Nucleus accumbens (tissue), 56 donors: ENCODE measurements at regions not wholly inside any gene's neighbourhood (a gene's known extent, or its start where the extent isn't known, plus 50 kb on each side); places are given as distances from the start of the nearest gene placed in this dataset.
"Not testable (repeated sequence)": the region's sequence is repeated elsewhere in the genome, so short reads cannot be mapped to it uniquely, and the experiment has no call there.

Experiments used
- DNase-seq, 56 donors: peaks; one replicate each; lab custom pipeline; 2025; lab: John Stamatoyannopoulos, UW

DNA sequence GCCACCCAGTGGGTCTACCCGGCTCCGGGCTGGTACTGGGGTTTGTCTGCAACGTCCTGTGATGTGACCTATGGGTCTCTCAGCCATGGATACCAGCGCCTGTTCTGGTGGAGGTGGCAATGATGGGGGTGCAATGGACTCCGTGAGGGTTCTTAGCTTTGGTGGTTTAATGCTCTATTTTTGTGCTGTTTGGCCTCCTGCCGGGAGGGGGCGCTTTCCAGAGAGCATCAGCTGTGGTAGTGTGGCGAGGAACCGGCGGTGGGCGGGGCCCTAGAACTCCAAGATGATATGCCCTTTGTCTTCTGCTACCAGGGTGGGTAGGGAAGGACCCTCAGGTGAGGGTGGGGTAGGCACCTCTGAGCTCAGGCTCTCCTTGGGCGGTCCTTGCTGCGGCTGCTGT lies 324.1 kb upstream of the ZFP42 start:
- DNase-seq: not testable (repeated sequence)

DNA sequence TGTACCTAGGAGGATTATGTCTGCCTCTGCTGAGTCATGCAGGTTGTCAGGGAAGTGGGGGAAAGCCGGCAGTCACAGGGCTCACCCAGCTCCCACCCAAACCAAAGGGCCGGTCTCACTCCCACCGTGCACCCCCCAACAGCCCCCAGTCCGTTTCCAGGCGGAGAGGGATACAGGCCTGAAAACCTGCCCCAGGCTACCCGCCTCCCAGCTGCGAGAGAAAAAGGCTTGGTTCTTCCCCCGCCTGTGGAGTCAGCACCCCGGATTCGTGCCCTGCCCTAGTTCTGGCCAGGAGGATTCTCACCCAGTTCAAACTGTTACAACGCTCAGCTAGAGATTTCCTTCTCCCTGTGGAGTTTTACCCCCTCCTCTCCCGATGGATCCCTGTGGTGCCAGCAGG lies 323.6 kb upstream of the ZFP42 start:
- DNase-seq: not testable (repeated sequence)

DNA sequence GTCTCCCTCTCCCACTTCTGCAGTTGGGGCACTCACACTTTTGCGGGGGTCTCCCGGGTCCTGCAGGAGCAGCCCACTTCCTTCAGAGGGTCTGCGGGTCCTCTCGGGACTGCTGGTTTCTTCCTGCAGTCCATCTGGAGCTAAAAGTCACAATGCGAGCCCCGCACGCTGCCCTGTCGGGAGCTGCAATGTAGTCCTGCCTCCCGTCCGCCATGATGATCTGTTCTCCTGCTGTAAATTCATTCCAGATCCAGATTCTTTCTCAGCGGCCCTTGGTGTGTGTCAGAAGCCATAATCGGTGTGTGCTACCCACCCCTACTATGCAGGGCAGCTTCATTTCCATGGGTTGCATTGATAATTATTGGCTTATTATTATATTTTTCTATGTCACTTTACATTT lies 323.0 kb upstream of the ZFP42 start:
- not testable (repeated sequence) for DNase-seq

DNA sequence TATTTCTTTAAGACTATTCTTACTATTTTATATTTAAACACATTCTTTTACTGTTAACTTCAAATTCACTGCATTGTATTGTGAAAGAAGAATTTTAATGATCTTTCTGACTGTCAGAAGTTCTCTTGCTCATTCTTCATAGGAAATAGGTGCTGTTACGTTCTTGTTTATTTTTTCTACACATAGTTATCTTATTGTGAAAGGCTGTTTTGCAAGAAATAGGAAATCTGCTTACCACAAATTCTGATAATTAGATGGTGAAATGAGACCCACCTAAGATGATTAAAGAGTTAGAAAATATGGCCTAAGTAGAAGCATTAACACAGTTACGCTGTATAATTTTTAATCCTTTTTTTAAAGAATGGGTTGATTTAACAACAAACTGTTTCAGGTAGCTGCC lies 316.1 kb upstream of the ZFP42 start:
- no peak for DNase-seq

DNA sequence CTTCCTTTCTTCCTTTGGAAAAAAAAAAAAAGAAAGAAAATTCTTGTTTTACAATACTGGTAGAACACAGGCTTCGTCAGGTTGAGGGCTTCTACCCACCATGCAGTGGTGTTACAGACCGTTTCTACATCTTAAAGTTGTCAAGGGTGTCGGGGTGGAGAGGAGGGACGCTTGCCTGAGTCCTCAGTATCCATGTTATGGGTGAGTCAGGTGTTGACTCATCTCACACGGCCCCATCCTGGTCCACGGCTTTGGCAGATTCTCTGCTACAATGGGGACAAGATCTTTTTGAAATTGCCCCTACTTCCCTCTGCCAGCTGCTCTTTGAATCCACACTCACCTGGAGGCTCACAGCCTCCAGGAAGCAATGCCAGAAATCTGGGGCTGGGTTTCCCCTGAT lies 310.3 kb upstream of the ZFP42 start:
- no peak for DNase-seq

DNA sequence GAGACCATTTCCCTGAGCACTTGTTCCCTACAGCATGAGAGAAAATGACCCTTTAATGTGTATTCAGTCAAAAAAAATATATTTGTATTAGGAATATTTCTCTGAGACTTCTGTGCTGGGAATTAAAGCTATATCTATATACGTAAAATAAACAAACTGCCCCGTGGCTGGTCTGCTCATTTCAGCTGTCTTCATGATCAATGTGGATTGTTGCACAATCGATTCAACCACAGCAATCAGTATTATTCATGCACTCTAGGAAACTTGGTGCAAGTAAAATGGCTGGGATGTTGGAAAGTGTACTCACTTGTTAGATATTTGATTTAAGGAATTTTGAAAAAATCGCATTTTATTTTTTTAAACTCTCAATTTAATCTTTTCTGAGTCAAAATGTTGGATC lies 307.9 kb upstream of the ZFP42 start:
- DNase-seq: no peak

DNA sequence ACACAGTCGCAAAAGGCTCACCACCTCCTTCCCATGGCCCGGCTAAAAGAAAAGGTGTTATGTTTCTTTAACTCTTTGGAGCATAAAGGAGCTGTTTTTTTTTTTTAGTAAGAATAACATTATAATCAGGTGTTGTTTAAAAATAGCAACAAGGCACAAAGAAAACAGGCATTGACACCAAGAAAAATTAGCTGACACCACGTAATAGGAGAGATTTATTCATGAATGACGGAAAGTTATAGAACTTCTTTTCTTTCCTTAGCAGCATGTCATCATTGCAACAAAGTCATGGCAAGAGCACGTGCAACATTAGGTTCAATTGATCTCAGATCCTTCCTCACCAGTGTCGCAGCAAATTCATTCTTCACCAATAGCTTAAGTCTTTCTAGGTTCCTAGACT lies 302.9 kb upstream of the ZFP42 start:
- no peak for DNase-seq

DNA sequence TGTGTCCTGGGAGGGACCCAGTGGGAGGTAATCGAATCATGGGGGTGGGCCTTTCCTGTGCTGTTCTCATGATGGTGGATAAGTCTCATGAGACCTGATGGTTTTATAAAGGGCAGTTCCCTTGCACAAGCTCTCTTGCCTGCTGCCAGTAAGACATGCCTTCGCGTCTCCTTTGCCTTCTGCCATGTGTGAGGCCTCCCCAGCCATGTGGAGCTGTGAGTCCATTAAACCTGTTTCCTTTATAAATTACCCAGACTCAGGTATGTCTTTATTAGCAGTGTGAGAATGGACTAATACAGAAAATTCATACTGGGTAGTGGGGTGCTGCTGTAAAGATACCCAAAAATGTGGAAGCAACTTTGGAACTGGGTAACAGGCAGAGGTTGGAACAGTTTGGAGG lies 300.0 kb upstream of the ZFP42 start:
- DNase-seq: not testable (repeated sequence)

DNA sequence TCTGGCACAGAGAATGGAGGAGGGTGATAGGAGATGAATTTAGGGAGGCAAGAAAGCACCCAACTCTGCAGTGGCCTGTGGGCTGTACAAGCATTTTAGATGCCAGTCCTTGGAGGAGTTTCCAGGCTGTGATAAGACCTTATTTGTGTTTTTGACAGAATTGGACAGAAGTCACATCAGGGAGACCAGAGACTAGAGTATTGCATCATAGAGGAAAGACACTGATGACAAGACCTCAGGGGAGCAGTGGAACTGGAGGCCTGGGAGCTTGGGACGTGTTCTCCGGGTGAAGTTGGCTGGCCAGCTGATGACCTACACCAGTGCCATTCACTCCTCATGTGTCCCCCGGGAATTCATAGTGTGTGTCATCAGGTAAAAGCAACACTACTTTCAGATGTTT lies 284.0 kb upstream of the ZFP42 start:
- DNase-seq: no peak

DNA sequence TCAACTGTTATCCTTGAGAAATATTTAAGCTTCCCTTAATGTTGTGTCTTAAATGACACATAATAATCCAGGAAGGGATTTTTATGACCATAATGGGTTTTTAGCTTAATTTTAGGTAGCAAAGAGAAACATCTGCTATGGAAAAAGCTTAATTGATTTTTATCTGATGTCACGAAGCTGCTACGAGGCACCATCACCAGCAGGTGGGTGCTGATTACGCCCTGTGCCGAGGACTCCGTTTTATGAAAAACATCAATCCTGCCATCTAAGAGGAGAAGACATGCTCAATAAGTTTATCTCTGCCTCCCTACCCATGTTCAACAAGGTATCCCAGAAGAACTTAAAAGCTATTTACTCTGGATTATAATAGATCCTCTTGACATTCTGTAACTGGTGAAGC lies 280.6 kb upstream of the ZFP42 start:
- DNase-seq: no peak

DNA sequence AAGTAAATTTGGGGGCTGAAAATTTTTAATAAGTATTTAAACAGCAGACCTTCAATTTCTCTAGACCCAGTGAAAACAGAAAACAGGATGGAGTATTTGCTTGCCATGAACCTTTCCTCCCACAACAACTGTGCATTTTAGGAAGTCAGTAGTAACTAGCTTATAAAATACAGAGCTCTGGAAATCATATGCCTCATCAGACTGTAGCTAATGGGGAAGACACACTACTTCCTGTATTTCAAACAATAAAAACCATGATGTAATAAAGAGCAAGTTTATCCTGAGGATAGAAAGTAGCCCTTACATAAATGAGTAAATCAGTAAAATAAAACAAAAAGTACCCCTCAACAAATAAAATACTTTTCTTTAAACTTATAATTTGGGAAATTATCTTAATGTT lies 280.1 kb upstream of the ZFP42 start:
- DNase-seq: no peak

DNA sequence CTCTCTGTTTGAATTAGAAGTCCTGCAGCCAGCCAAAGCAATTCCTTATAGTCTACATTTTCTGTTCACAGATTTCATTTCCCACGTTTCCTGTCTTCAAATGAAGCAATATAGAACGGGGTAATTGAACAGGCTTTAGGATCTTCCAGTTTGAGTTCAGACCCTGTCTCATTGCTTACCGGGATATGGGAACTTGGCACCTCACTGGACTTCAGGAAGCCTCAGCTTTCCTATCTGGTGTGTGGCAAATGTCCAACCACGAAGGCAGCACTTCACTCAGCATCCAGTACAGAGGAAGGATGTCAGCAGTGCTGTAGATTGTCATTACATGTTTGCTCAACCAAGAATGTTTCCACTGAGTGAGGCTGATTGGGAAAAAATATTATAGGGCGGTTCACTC lies 271.1 kb upstream of the ZFP42 start:
- DNase-seq: no peak

DNA sequence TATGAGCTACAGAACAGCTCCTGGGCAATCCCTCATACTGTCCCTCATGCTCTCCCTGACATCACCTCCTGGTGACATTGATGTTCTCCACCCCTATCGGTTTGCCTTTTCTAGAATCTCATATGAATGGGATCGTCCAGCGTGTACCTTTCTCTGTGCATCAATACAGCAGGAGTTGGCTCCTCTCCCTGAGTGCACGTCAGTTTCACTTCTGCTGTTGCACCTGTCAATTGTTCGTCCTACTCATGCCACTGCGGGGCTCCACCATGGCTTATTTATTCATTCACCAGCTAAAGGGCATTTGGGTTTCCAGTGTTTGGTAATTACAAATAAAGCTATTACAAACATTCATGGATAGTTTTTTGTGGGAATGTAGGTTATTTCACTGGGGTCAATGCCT lies 269.1 kb upstream of the ZFP42 start:
- DNase-seq: no peak

DNA sequence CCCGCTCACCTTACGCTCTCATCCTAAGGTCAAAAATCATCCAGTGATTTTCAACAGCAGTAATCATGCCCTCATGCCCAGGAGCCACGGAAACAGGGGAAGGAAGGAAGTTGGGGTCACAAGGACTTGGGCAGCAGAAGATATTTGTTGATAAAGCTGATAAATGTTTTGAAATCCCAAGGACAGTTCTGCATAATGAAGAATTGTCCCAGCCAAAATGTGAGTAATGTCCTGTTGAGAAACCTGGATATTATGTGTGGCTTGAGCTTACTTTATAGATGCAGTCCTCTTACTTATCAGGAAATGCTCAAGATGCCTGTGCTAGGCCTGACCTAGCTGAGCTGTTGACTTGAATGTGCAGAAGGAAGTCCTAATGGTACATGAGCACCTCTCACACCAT lies 263.0 kb upstream of the ZFP42 start:
- no peak for DNase-seq

DNA sequence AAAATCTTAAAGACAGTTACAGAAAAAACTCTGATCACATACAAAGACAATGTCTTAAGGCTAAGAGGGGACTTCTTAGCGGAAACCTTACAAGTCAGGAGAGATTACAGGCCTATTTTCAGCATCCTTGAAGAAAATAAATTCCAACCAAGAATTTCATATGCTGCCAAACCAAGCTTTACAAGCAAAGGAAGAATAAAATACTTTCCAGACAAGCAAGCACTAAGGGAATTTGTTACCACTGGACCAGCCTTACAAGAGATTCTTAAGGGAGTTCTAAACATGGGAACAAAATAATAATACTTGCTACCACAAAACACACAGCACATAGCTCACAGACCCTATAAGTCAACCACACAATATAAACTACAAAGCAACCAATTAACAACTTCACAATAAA lies 255.8 kb upstream of the ZFP42 start:
- DNase-seq: no peak

DNA sequence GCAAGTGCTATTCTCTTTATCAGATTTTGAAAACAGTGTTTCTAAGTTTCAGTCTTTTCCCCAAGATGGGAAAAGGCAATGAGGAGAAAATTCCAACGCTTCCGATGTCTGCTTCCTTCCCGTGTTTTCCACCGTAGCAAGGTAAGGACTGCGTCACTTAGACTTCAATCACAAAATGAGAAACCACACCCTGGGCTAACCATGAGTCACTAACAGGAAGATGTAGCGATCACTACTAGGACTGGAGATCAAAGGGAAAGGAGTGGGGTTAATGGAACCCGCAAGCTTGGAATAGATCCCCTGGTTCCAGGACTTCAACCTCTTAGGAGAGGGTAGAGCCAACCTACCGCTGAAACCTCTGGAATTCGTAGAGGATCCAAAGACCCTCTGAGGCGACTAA lies 250.7 kb upstream of the ZFP42 start:
- no peak for DNase-seq

DNA sequence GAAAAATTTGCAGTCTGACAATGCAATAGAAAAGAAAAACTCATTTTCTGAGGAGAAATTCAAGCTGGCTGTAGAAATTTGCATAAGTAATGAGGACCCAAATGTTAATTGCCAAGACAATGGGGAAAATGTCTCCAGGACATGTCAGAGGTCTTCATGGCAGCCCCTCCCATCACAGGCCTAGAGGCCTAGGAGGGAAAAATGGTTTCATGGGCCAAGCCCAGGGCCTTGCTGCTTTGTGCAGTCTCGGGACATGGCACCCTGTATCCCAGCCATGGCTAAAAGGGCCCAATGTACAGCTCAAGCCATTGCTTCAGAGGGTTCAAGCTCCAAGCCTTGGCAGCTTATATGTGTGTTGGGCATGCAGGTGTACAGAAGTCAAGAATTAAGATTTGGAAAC lies 244.9 kb upstream of the ZFP42 start:
- not testable (repeated sequence) for DNase-seq

DNA sequence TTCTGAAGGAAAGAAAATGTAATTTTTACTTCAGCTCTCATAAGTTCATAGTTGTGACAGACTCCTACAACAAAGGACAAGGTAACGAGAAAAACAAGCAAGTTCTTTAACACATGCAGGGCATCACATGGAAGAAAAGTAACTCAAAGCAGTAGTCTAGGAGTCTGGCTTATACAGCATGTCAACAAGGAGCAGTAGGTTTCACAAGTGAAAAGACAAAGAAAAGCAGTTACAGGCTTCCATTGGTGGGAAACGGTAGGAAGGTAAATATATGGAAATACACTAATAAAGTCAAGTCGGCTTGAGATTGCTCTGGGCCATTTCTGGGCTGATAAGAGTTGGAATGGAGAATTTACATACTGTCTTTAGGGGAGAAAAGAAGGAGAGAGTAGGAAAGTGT lies 228.4 kb upstream of the ZFP42 start:
- DNase-seq: no peak

DNA sequence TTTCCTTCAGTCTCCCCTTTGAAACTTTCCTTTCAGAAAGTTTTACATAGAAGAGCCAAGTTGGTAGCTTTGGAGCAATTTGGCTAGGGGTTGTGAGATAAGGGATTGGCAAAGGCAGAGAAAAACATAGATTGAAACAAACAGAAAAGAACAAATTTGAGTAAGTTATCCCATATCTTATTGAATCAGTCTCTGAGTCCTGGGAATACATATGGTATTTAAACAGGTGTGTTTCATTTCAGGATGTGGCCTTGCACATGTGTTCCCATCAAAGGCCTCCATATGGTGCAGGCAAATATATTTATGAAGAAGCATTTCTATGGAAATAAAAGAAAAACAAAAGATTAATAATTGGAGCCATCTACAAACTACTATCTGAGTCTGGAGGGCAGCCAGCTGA lies 227.9 kb upstream of the ZFP42 start:
- DNase-seq: no peak

DNA sequence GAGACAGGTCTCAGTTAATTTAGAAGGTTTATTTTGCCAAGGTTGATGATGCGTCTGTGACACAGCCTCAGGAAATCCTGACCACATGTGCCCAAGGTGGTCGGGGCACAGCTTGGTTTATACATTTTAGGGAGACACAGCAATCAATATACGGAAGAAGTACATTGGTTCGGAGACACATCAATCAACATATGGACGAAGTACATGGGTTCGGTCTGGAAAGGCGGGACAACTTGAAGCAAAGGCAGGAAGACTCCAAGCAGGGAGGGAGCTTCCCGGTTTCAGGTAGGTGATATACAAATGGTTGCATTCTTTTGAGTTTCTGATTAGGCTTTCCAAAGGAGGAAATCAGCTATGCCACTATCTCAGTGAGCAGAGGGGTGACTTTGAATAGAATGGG lies 225.2 kb upstream of the ZFP42 start:
- DNase-seq: no peak

DNA sequence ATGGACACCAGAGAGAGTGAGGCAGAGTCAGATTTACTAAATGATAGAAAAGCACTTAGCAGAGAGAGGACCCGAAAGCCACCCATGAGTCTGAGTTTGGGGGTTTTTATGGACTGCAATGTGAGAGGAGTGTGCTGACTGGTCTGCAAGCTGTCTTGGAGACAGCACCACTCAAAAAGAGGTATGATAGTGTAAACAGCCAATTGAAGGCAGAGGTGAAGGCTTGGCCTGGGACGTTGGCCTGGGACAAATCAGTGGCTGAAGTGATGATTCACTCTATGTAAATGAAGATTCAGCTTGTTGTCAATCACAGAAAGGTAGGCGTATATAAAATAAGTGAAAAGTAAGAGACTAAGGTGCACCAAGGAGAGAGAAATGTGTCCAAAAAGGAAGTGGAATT lies 217.6 kb upstream of the ZFP42 start:
- DNase-seq: no peak

DNA sequence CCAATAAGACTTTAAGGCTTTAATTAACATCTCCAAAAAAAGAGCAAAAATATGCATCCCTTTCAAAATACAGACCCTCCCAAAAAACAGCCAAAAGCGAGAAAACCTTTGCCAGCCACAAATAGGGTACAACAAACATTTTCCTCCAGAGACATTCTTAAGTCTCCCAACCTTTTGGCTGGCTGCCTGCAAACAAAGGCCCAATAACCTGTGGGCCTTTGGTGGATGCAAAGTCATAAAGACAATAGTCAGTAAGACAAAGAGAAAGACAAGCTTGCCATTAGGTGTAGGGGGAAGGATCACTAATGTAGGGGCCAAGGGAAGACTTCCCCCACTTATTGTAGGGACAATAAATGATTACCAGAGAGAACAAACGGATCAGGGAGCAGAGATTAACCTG lies 215.5 kb upstream of the ZFP42 start:
- no peak for DNase-seq

DNA sequence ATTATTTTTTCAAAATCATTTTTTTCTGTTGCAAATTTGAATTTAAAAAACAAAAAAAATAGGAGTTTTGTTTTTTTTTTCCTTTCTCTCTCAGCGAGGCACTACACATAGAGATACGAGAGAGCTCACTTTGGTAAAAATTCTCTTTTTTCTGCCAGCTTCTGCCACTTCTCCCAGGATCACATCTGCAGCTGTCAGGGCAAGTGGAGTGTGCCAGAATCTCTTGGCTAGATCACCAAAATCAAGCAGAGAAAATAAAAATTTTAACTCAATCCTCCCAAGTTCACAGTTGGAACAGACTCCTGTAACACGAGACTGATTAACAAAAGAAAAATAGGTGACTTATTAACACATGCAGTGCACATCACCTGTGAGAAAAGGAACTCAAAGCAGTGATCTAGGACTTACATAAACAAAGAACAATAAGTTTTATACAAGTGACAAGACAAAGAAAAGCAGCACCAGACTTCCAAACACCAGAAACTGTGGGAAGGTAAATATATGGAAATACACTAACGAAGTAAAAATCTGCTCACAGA lies 213.2 kb upstream of the ZFP42 start:
- DNase-seq: no peak

DNA sequence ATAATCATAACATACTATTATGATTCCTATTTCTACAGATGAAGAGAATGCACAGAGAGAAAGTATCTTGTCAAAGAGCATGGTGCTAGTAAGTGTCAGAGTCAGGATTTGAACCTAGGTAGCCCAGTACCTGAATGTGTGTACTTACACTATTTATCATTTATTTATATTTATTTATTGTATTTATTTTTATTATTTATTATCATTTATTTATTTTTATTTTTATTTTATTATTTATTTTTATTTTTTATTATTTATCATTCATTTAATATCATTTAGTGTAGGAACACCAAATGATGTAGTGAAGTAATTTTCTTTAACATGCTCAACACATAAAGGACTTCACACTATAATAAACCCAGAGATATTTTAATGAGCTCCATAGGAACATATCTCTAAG lies 209.4 kb upstream of the ZFP42 start:
- no peak for DNase-seq
